ENCODE measurements at regions not wholly inside any gene's neighbourhood (a gene's known extent, or its start where the extent isn't known, plus 50 kb on each side); places are given as distances from the start of the nearest gene placed in this dataset.
A peak's percentile ranks its signal among the peaks of the same experiment; 100 is the strongest.

- Histone ChIP-seq H3K36me3 (no peaks in the 10 kb centered on the region), H3K9me3 (no peaks in the 10 kb centered on the region), H3K4me1 (peaks cover 20 to 31% of the 10 kb centered on the region in 2 donors), H3K27ac (no peak overlapping the region), H3K4me3 (replicated peaks in 1 of 3) (no peak overlapping the region), H3K27me3 (no peaks in the 10 kb centered on the region)
- intact Hi-C loops (cut with DNase I), result no loop called here
- DNase-seq, result no peak
- WGBS, 2 donors, result 60 to 82% methylated on average over 3 to 4 of the region's 4 CpGs
- no peak for TF ChIP-seq CTCF (IDR thresholded peaks at IDR 0.05)
- no peak for TF ChIP-seq POLR2A (IDR thresholded peaks at IDR 0.05)
These were observed 329.2 kb upstream of the ZMIZ1 start for GRCh38 chr10:78739444-78740053.

GRCh38 chr10:78740976-78741915 is 327.5 kb upstream of the ZMIZ1 start:
- peaks cover 25 to 39% of the 10 kb centered on the region in 2 donors for H3K4me1 ChIP-seq
- no peaks in the 10 kb centered on the region for H3K36me3 ChIP-seq
- no peak for DNase-seq
- H3K27ac ChIP-seq, result peak overlapping the region in 1 of 3 donors; percentile 12
- no peak overlapping the region for H3K4me3 ChIP-seq (replicated peaks in 1 of 3)
- 38 to 47% methylated on average over 5 of the region's 5 CpGs for WGBS, 2 donors
- TF ChIP-seq POLR2A (IDR thresholded peaks at IDR 0.05) (no peak), CTCF (IDR thresholded peaks at IDR 0.05) (no peak)
- H3K27me3 ChIP-seq, result no peaks in the 10 kb centered on the region
- intact Hi-C loops (cut with DNase I), result no loop called here
- no peaks in the 10 kb centered on the region for H3K9me3 ChIP-seq

GRCh38 chr10:78742406-78742729 is 326.4 kb upstream of the ZMIZ1 start:
- 90 to 97% methylated on average over 4 to 5 of the region's 5 CpGs for WGBS, 2 donors
- Histone ChIP-seq H3K36me3 (no peaks in the 10 kb centered on the region), H3K4me1 (peaks cover 25 to 39% of the 10 kb centered on the region in 2 donors), H3K9me3 (no peaks in the 10 kb centered on the region), H3K27me3 (no peaks in the 10 kb centered on the region), H3K4me3 (replicated peaks in 1 of 3) (no peak overlapping the region), H3K27ac (no peak overlapping the region)
- no peak for DNase-seq
- TF ChIP-seq POLR2A (IDR thresholded peaks at IDR 0.05), result no peak
- no peak for TF ChIP-seq CTCF (IDR thresholded peaks at IDR 0.05)
- intact Hi-C loops (cut with DNase I), result no loop called here

GRCh38 chr10:78742730-78743615 is 325.8 kb upstream of the ZMIZ1 start:
- Histone ChIP-seq H3K4me3 (replicated peaks in 1 of 3) (no peak overlapping the region), H3K9me3 (no peaks in the 10 kb centered on the region), H3K4me1 (peaks cover 25 to 39% of the 10 kb centered on the region in 2 donors), H3K36me3 (no peaks in the 10 kb centered on the region), H3K27me3 (no peaks in the 10 kb centered on the region), H3K27ac (no peak overlapping the region)
- DNase-seq, result no peak
- TF ChIP-seq CTCF (IDR thresholded peaks at IDR 0.05) (no peak), POLR2A (IDR thresholded peaks at IDR 0.05) (no peak)
- intact Hi-C loops (cut with DNase I), result no loop called here
- 92 to 95% methylated on average over 12 of the region's 12 CpGs for WGBS, 2 donors

All from thyroid gland (tissue), 4 donors.